ENCODE measurements at regions not wholly inside any gene's neighbourhood (a gene's known extent, or its start where the extent isn't known, plus 50 kb on each side); places are given as distances from the start of the nearest gene placed in this dataset.

DNA sequence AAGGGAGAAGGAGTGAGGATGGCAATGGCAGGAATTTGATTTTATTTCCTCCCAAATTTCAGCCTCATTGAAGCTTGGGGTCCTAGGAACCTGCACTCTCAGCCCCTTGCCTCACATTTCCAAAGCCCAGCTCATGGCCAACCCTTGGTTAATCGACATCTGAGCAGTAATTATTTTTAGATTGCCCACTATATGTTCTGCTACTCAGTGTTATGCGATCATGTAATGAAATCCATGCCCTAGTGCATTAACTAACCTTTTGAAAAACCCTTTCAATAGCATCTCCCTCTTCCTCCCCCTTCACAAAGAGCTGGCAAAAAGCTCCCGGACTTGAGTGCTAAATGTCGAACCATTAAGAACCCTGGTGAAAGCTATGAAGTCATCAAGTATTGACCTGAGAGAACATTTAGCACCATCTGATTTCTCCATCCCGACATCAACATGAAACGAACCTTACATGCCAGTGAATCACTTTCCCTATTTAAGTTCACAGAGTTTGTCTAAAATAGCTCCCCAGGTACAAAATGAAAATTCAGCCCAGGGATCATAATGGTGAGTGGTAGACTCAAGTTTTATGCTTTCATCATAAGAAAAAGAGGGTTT, 59.2 kb upstream of the RPS6KA3 start:
- DNase-seq (ENCODE audit: low read depth, low spot score), result no peak

DNA sequence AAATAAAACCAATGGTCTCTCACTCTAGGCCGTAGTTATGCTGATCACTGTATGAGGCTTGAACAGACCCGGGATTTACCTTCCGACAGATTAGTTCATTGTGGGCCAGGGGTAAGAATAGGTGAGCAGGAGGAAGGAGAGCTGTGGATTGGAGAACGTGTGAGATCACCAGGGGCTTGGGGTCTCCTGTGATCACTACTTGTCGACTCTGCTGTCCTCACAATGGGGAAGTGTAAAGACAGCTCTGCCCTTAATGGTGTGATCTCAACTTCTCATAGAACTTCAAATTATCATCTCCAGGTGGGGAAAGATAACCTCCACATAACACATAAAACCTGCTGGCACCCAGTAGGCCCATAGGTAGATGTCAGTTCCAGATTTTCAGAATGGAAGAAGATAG, 56.2 kb upstream of the RPS6KA3 start:
- DNase-seq (ENCODE audit: low read depth, low spot score), result no peak

DNA sequence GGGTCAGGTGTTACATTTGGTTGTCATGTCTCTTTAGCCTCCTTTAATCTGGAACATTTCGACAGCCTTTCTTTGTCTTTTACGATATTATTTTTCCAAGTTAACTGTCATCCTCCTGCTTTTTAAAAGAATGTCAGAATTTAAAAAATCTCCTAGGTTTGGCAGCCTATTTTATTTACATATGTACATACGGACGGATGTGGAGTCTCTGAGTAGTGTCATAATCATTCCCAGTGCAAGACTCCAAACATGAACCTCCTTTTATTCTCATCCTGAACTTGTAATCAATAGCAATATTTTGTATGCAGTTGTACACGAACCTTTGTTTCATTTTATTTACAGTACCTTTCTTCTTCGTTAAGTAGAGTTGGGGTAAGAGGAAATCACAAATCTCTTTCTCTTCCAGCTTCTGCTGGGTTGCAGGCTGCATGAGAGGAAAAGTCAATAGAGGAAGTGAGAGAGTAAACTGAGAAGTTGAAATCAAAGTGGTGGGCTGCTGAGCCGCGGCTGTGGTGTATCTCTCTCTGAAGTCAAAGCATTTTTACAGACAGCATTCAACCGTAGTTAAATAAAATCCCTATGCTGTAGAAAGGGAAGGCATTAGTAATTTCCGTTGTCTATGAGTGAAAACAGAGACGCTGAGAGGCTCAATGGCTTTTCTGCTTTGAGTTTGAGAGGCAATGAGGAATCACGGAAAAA, 53.9 kb upstream of the RPS6KA3 start:
- no peak for DNase-seq (ENCODE audit: low read depth, low spot score)

DNA sequence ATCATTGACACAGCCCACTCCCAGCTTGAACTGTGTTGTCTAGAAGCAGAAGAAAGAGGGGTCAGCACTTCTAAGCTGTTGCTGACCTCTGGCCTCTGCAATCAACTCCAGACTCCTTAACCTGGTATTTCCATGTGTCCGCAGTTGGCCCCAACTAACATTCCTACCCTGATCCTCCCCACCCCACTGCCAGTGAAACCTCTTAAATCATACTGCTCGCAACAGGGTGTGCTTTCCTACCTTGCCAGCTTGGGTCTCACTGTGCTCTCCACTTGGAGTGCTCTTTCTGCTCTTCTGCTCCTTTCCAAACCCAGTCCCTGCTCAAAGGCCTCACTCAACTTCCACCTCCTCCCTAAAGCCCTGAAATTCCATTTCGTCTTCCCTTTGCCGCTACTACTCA, 52.3 kb upstream of the RPS6KA3 start:
- DNase-seq (ENCODE audit: low read depth, low spot score), result no peak

DNA sequence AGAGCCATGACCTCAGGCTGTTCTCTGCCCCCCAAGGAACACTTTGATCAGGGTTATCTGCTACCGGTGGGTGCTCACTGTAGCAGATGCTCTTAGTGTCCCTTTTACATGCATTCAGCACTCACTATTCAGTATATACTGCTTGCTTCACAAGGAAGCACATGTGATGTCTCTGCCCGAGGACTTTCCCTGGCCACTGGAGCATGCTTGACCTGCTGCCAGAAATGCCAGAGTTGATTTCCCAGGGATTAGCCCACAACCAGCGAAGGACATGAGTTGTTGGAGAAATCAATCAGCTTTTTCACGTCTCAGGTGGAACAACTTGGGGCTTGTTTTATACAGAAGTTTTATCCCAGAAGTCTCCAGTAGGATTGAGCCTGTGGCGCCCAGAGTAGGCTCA, 51.2 kb upstream of the RPS6KA3 start:
- DNase-seq (ENCODE audit: low read depth, low spot score), result no peak
